Ectodermal cell (in vitro differentiated cells): ENCODE measurements at regions not wholly inside any gene's neighbourhood (a gene's known extent, or its start where the extent isn't known, plus 50 kb on each side); places are given as distances from the start of the nearest gene placed in this dataset.
A peak's percentile ranks its signal among the peaks of the same experiment; 100 is the strongest.
"Not testable (repeated sequence)": the region's sequence is repeated elsewhere in the genome, so short reads cannot be mapped to it uniquely, and the experiment has no call there.

ENCODE experiments used
- H3K27ac ChIP-seq: 2 replicates; pipeline ENCODE4 v1.7.0; 2013; ENCODE audit warnings: mild to moderate bottlenecking, low read depth, low read length; ENCODE audit not compliant: insufficient read depth, poor library complexity, severe bottlenecking
- H3K27me3 ChIP-seq: 2 replicates; pipeline ENCODE4 v1.7.0; 2013; ENCODE audit warnings: mild to moderate bottlenecking, low read length; ENCODE audit not compliant: insufficient read depth, control insufficient read depth, poor library complexity, severe bottlenecking
- H3K36me3 ChIP-seq: one replicate; pipeline ENCODE4 v1.7.0; 2013; ENCODE audit warnings: low read length; ENCODE audit not compliant: control insufficient read depth, insufficient read depth
- H3K4me1 ChIP-seq: one replicate; pipeline ENCODE4 v1.7.0; 2013; ENCODE audit warnings: low read length; ENCODE audit not compliant: control insufficient read depth, insufficient read depth
- H3K4me3 ChIP-seq: 2 replicates; pipeline ENCODE4 v1.7.0; 2013; ENCODE audit warnings: low read depth, low read length, control low read depth; ENCODE audit not compliant: insufficient read depth
- H3K9me3 ChIP-seq: 2 replicates; pipeline ENCODE4 v1.7.0; 2013; ENCODE audit warnings: mild to moderate bottlenecking, low read length, moderate library complexity; ENCODE audit not compliant: control insufficient read depth
- WGBS, 2 experiments: methylation state at CpG; one replicate each; pipeline ENCODE4 v1.1.7; 2013; ENCODE audit warnings: missing lambda C conversion rate in 2 of 2; 5-methylcytosine and 5-hydroxymethylcytosine counted together

DNA sequence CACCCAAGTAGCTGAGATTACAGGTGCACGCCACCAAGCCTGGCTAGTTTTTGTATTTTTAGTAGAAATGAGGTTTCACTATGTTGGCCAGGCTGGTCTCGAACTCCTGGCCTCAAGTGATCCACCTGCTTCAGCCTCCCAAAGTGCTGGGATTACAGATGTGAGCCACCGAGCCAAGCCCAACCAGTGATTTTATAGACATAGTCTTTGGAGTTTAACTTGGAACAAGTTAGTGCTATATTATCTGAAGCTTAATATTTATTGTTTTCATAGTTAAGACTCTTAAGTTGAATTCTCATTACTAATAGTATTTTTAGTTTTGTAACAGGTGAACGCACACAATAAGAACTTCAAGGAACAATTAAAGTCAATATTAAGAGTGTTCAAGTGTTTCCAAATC is 122.1 kb downstream of the SPAG6 start:
- WGBS, 2 experiments = 85 to 92% methylated on average over 4 of the region's 4 CpGs
- H3K27ac ChIP-seq, H3K27me3 ChIP-seq, H3K4me3 ChIP-seq, H3K9me3 ChIP-seq, H3K36me3 ChIP-seq: not testable (repeated sequence)
- peaks cover 11% of the 10 kb centered on the region for H3K4me1 ChIP-seq

DNA sequence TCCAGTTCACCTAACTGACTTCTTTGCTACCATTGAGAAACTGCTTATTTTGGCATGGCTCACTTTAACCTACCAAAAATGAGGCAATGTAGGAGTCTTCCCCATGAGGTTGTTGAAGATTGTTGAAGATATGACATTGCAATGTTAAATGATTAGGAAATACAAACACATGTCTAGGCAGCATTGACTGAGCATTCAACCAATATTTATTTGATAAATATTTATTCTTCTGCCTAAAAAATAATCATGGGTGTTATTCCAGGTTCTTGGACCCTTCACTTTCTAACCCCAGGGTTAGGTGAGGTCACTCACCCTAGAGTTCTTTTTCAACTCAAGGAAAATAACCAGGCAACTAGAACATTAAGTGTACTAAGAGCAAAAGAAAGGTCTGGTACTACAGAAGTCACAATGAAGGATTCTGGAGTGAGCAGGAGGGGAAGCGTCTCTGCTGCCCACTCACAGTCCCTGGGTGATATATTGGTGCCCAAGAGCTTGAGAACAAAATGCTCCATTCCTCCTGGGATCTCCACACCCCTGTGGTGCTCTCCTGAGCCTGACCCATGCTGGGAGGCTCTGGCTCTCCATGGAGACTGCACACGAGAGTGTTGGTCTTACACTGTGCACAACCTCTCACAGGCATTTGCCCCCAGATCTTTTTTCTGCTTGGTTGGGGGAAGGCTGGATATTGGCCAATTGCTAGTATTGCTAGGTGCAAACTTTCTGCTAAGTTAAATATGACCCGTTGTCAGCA is 123.4 kb downstream of the SPAG6 start:
- Histone ChIP-seq H3K9me3 (no peaks in the 10 kb centered on the region), H3K27me3 (peaks cover 23% of the 10 kb centered on the region), H3K27ac (no peak overlapping the region), H3K4me1 (peaks cover 11% of the 10 kb centered on the region), H3K36me3 (no peaks in the 10 kb centered on the region), H3K4me3 (no peak overlapping the region)
- 82 to 86% methylated on average over 3 of the region's 3 CpGs for WGBS, 2 experiments

DNA sequence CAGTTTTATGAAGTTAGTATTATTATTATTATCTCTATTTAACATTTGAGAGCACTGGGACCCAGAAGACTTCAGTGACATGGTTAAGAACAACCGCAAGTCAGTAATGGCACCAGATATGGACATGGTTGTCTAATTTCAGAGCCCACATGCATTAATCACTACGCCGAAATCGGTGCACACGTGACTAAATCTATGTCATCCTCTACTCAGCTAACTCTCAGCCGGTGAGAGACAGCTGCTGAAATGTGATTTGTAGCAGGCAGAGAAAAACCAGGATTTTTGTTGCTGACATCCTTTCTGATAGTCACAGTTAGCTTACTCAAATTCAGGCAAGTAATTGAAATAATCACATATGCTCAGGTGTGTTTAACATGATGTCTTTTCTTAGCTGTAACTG is 127.7 kb downstream of the SPAG6 start:
- no peak overlapping the region for H3K27ac ChIP-seq

DNA sequence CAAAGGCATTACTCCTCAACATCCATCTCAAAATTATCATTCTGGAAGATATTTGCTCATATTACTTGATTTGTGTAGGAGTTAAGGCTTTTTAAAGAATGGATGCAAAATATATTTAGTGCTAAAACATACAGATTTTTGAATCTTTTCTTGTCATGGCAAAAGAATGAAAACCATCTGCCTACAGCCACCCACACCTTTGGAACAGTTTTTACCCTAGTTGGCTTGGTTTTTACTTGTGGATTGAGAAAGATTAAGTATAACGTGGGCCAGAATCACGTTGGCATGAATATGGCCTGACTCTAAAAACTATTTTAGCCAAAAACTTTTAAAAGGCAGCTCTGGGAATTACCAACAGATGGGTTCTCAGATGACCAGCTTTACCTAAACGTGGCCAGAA is 128.2 kb downstream of the SPAG6 start:
- peaks cover 70% of the 10 kb centered on the region for H3K27me3 ChIP-seq
- H3K4me3 ChIP-seq = no peak overlapping the region
- H3K27ac ChIP-seq = no peak overlapping the region
- no peaks in the 10 kb centered on the region for H3K9me3 ChIP-seq
- no peaks in the 10 kb centered on the region for H3K36me3 ChIP-seq
- peaks cover 20% of the 10 kb centered on the region for H3K4me1 ChIP-seq
- 71 to 75% methylated on average over 3 of the region's 3 CpGs for WGBS, 2 experiments

More for the DNA sequence above, 127.7 kb downstream of the SPAG6 start:
- H3K4me3 ChIP-seq = no peak overlapping the region
- no peaks in the 10 kb centered on the region for H3K9me3 ChIP-seq
- H3K4me1 ChIP-seq = peaks cover 20% of the 10 kb centered on the region
- WGBS, 2 experiments = 90 to 91% methylated on average over 6 of the region's 6 CpGs
- no peaks in the 10 kb centered on the region for H3K36me3 ChIP-seq
- peaks cover 66% of the 10 kb centered on the region for H3K27me3 ChIP-seq

DNA sequence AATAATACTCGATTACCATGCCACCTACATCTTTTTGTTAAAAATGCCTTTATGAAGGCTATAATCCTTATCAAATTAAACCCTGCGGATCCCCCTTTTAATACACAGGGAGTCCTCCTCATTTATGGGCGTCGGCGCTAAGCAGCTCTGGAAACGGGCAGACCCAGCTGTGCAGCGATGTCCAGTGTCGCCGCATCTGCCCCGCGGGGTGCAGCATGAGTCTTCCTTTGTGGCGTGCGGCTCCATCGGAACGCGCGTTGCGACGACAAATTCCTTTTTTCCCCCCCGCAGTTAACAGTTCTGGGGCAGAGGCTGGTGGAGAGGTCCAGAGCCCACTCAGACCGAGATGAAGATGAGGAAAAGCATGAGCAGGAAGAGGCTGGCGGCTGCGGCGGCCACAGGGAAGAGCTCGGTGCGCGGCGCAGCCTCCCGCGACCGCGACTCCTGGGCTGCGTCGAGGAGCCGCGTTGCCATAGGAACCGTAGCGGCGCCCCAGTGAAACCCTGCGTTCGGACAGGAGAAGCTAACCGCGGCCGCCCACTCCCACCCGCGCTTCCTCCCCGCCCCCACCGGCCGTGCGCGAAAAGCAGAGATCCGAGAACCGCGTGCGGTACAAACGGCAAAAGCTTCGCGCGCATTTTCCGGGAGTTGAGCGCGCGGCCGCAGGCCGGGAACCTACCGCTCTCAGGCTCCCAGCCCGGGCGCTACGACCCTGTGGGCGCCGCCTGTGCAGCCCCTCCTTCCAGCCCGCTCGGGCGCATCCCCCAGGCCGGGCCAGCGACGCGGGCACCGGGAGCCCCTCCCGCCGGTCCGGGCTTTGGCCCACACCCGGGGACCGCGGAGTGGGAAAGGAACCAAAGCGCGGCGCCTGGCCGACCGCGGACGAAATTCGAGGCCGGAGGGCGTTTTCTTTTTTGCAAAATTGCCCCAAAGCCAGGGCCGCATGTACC is 130.6 kb downstream of the SPAG6 start:
- Histone ChIP-seq H3K27ac (no peak overlapping the region), H3K4me1 (peaks cover 17% of the 10 kb centered on the region), H3K36me3 (no peaks in the 10 kb centered on the region), H3K9me3 (no peaks in the 10 kb centered on the region), H3K4me3 (peak overlapping the region; percentile 41), H3K27me3 (peaks cover 93% of the 10 kb centered on the region)
- WGBS, 2 experiments = 1% methylated on average over 96 of the region's 96 CpGs

DNA sequence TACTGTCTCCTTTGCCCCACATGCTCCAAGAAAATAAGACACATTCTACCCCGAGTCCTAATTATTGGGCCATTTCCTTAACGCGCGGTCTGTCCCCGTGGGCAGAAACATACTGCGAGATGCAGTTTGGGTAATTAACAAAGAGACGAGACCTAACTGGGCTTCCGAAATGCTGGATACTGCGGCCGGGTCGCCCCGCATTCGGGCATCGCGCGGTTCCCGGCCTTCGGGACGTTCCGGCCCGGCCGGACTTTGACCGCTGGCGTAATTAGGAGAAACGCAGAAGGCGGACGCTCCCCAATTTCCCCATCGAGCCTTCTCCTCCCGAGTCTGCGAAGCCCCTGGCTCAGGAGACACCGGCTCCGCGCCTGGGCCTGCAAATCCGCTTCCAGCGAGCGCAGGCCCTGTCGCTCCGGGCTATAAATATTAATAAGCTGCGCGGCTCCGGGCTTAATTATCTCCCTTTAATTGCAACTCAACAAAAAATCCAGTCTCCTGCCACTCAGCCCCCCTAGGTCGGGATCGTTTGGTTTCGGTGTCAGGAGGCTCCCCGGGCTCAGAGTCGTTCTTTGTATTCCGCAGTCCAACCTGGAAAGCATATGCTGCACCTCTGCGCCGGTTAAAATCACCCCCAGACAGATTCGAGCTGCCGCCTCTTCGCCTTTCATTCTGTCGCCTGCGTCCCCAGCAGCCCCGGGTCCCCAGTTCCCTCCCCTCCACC is 131.5 kb downstream of the SPAG6 start:
- Histone ChIP-seq H3K4me1 (peaks cover 17% of the 10 kb centered on the region), H3K4me3 (peak overlapping the region; percentile 41), H3K27ac (no peak overlapping the region), H3K9me3 (no peaks in the 10 kb centered on the region), H3K36me3 (no peaks in the 10 kb centered on the region), H3K27me3 (peaks cover 90% of the 10 kb centered on the region)
- WGBS, 2 experiments = 0 to 1% methylated on average over 55 of the region's 55 CpGs

DNA sequence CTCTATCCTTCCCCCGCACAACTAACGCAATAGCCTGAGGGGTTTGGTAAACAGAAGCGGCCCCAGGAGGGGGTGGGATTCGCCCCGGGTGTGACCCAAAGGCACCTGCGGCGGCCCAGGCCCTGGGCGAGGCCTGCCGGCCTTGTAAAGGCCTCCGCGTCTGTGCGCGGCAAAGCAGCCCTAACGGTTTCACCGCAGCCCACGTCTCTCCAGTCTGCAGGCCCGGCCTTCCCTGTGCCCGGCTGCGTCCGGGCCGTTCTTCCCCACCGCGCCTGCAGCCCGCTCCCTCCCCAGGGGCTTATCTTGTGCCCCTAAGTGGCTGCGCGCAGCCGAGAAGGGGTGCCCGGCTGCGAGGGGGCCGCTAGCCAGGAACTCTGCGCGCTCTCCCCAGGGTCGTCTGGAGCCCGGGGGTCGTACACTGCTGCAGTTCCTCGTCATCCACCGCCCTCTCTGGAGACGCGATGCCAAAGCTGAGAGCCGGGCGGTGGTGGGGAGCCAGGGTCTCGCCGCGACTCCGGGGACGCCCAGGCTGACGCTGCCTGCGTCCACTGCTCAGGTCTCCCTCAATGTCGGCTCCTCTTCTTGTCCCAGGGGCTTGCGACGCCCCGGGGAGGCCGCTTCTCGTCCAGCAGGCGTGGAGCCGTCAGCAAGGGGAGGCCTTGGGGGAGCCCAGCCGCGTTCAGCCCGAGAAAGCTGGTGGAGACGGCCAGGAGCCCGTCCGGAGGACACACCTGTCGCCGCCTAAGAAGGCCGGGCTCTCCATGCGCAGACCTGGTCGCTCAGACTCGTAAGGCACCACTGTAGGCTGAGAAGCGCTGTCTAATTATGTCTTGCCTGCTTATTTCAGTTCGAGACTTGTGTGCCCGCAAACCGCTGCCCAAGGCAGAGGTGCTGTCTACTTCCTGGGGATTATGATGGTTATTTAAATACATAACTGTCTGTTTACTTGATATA is 132.3 kb downstream of the SPAG6 start:
- H3K4me1 ChIP-seq = peaks cover 17% of the 10 kb centered on the region
- no peak overlapping the region for H3K27ac ChIP-seq
- 4% methylated on average over 72 of the region's 72 CpGs for WGBS, 2 experiments
- H3K27me3 ChIP-seq = peaks cover 82% of the 10 kb centered on the region
- peak overlapping the region; percentile 41 for H3K4me3 ChIP-seq
- H3K36me3 ChIP-seq = no peaks in the 10 kb centered on the region
- H3K9me3 ChIP-seq = no peaks in the 10 kb centered on the region

DNA sequence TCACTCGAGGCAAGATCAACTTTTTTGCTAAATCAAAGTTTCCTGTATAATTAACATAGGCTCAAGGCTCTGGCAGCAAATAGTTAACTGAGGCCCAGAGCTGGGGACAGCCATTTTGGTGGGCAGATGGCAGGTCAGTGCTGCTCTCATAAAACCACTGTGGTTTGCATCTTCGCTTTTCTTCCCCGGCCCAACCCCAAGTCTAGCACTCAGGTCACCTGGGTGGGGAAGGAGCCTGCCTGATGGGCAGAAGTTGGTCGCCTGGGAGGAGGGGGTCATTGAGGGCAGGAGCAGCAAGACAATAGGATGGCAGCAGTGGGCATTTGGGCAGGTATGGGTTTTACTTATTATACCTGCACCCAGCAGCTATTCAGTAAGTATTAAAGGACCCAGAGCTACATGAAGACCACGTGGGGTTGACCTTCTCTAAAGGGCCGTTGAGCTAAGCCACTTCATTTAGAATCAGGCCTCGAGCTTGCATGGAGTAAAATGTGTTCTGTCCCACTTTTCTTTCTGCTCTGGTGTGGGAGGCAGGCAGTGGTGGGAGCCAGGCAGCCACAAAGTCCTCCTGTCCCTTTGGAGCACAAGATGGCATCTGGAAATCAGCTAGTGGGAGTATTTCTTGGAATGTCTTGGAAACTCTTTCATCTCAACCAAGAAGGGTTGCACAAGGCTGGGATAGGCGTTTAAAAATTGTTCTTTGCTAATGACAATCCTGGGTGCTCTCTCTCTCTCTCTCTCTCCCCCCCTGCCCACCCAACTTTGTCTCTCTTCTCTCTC is 133.4 kb downstream of the SPAG6 start:
- Histone ChIP-seq H3K27me3 (peaks cover 70% of the 10 kb centered on the region), H3K4me1 (peaks cover 17% of the 10 kb centered on the region), H3K9me3 (no peaks in the 10 kb centered on the region), H3K27ac (no peak overlapping the region), H3K4me3 (no peak overlapping the region), H3K36me3 (no peaks in the 10 kb centered on the region)
- 75 to 84% methylated on average over 8 of the region's 8 CpGs for WGBS, 2 experiments

DNA sequence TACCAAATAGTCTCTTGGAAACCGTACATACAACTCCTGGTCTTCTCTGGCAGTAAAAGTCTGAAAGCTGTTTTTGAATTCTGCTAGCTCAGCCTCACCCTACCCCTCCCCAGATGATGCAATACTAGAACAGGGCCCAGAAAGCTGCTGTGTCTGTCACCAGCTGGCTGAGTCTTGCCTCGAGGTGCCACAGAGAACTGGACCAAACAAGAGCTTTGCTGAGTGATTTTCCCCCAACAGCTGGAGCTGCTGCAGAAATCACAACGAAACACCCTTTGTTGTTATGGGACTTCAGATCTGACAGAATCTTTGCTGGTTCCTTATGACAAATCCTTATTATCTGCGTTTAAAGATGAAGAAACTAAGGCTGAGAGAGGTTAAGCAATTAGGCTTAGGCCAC is 134.1 kb downstream of the SPAG6 start:
- Histone ChIP-seq H3K4me3 (no peak overlapping the region), H3K27me3 (peaks cover 63% of the 10 kb centered on the region), H3K9me3 (no peaks in the 10 kb centered on the region), H3K36me3 (no peaks in the 10 kb centered on the region), H3K4me1 (peaks cover 17% of the 10 kb centered on the region), H3K27ac (no peak overlapping the region)
- 86 to 87% methylated on average over 4 of the region's 4 CpGs for WGBS, 2 experiments
